ENCODE measurements at regions not wholly inside any gene's neighbourhood (a gene's known extent, or its start where the extent isn't known, plus 50 kb on each side); places are given as distances from the start of the nearest gene placed in this dataset.

DNA sequence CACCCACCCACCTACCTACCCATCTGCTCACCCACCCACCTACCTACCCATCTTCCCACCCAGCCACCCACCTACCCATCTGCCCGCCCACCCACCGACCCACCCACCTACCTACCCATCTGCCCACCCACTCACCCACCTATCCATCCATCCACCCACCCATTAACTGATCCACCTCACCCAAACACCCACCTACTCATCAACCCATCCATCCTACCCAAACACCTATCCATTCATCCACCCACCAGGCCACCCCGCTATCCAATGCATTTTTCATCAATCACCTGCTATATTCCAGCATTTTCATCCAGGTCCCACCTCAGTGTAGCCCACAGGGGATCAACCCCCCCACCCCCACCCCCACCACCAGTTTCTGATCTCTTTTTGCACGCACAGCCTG lies 121.8 kb downstream of the GLI2 start:
- H3K27me3 ChIP-seq = no peaks in the 10 kb centered on the region
- no peak for DNase-seq (ENCODE audit: low spot score in 2 of 2)
- WGBS, 2 donors = 94 to 97% methylated on average over 2 to 4 of the region's 4 CpGs
- no peak overlapping the region for H3K27ac ChIP-seq
- H3K9me3 ChIP-seq = no peaks in the 10 kb centered on the region
- H3K4me1 ChIP-seq = peaks cover 0 to 17% (median 0%) of the 10 kb centered on the region in 4 donors
- H3K4me3 ChIP-seq = no peak overlapping the region
- no peaks in the 10 kb centered on the region for H3K36me3 ChIP-seq
- TF ChIP-seq POLR2A (IDR thresholded peaks at IDR 0.05) = no peak

DNA sequence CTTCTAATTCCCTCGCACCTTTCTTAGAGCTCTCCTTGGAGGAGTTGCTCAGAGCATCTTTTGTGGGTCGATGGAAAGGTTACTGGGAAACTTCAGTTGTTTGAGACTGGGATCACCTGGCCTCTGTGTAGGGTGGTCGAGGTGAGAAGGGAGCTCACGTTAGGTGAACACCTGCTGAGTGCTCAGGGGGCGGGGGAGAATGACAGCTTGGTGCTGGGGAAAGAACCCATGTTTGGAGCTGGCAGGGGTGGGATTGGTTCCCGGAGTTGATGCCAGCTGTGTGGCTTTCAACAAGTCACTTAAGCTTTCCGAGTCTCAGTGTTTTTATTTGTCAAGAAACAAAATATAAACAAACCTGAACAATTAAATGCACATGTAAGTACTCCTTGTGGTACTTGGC lies 122.3 kb downstream of the GLI2 start:
- Histone ChIP-seq H3K4me3 (no peak overlapping the region), H3K36me3 (no peaks in the 10 kb centered on the region), H3K9me3 (no peaks in the 10 kb centered on the region), H3K27me3 (no peaks in the 10 kb centered on the region), H3K4me1 (peaks cover 0 to 22% (median 0%) of the 10 kb centered on the region in 4 donors), H3K27ac (no peak overlapping the region)
- no peak for TF ChIP-seq EP300 (IDR thresholded peaks at IDR 0.05)
- TF ChIP-seq, protein P1, sequence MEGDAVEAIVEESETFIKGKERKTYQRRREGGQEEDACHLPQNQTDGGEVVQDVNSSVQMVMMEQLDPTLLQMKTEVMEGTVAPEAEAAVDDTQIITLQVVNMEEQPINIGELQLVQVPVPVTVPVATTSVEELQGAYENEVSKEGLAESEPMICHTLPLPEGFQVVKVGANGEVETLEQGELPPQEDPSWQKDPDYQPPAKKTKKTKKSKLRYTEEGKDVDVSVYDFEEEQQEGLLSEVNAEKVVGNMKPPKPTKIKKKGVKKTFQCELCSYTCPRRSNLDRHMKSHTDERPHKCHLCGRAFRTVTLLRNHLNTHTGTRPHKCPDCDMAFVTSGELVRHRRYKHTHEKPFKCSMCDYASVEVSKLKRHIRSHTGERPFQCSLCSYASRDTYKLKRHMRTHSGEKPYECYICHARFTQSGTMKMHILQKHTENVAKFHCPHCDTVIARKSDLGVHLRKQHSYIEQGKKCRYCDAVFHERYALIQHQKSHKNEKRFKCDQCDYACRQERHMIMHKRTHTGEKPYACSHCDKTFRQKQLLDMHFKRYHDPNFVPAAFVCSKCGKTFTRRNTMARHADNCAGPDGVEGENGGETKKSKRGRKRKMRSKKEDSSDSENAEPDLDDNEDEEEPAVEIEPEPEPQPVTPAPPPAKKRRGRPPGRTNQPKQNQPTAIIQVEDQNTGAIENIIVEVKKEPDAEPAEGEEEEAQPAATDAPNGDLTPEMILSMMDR (IDR thresholded peaks at IDR 0.05) = no peak
- TF ChIP-seq POLR2A (IDR thresholded peaks at IDR 0.05) = no peak
- DNase-seq (ENCODE audit: low spot score in 2 of 2) = no peak
- WGBS, 2 donors = 91 to 92% methylated on average over 7 of the region's 7 CpGs

DNA sequence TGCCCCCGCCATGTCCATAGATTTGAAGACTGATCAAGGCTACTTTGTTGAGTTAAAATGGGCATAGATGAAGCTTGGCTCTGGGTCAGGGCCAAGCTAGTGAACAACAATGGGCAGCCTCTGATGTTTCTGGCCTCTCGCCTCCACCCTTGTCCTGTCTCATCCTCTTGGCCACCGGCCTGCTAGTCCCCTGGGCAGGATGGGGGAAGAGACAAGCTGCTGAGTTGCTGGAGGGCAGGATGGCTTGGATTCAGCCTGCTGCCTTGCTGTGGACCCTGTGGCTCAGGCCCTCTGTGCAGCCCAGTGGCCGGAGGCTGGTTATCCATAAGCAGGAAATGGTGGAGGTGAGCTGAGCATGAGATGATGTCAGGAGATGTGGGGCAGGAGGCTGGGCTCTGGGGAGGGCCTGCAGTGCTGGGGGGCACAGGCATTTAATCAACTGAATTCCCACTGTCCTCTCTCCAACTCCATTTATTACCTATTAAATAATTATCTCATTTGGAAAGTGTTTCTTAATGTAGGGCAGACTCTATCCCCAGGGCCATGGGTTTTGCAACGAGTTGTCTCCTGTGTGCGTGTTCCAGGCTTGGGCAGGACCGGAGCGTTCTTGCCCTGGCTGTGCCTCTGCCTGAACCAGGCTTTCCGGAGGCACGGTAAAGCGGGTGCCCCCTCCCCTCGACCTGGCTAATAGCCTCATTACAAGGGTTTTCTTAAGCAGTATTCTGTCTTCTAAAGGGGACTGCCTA lies 122.9 kb downstream of the GLI2 start:
- TF ChIP-seq, protein P1 (IDR thresholded peaks at IDR 0.05) = no peak
- TF ChIP-seq EP300 (IDR thresholded peaks at IDR 0.05) (no peak), POLR2A (IDR thresholded peaks at IDR 0.05) (no peak)
- no peak overlapping the region for H3K27ac ChIP-seq
- H3K4me1 ChIP-seq = peaks cover 0 to 28% (median 0%) of the 10 kb centered on the region in 4 donors
- no peak overlapping the region for H3K4me3 ChIP-seq
- no peak for DNase-seq (ENCODE audit: low spot score in 2 of 2)
- H3K36me3 ChIP-seq = no peaks in the 10 kb centered on the region
- no peaks in the 10 kb centered on the region for H3K27me3 ChIP-seq
- H3K9me3 ChIP-seq = no peaks in the 10 kb centered on the region
- WGBS, 2 donors = 71 to 81% methylated on average over 12 of the region's 12 CpGs

DNA sequence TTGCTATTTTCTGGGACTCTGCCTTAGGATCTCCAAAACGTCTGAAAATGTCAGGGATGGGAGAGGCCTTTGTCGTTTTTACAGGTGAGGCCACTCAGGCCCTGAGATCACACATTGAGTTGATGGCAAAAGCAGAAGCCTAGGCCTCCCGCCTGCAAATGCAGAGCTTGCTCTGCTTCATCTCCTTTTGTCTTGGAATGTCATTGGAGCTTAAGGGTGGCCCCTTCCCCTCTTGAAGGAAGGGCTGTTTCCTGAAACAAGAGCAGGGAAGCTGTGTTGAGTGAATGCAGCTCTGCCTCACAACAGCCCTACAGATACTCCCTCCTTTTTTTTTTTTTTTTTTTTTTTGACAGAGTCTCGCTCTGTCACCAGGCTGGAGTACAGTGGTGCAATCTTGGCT lies 123.5 kb downstream of the GLI2 start:
- H3K9me3 ChIP-seq = no peaks in the 10 kb centered on the region
- no peak overlapping the region for H3K4me3 ChIP-seq
- no peaks in the 10 kb centered on the region for H3K36me3 ChIP-seq
- 58 to 64% methylated on average over 3 to 4 of the region's 4 CpGs for WGBS, 2 donors
- H3K27me3 ChIP-seq = no peaks in the 10 kb centered on the region
- peaks cover 0 to 34% (median 0%) of the 10 kb centered on the region in 4 donors for H3K4me1 ChIP-seq
- no peak for DNase-seq (ENCODE audit: low spot score in 2 of 2)
- no peak overlapping the region for H3K27ac ChIP-seq
- TF ChIP-seq POLR2A (IDR thresholded peaks at IDR 0.05) (no peak), EP300 (IDR thresholded peaks at IDR 0.05) (no peak)
- TF ChIP-seq, protein P1 (IDR thresholded peaks at IDR 0.05) = no peak

DNA sequence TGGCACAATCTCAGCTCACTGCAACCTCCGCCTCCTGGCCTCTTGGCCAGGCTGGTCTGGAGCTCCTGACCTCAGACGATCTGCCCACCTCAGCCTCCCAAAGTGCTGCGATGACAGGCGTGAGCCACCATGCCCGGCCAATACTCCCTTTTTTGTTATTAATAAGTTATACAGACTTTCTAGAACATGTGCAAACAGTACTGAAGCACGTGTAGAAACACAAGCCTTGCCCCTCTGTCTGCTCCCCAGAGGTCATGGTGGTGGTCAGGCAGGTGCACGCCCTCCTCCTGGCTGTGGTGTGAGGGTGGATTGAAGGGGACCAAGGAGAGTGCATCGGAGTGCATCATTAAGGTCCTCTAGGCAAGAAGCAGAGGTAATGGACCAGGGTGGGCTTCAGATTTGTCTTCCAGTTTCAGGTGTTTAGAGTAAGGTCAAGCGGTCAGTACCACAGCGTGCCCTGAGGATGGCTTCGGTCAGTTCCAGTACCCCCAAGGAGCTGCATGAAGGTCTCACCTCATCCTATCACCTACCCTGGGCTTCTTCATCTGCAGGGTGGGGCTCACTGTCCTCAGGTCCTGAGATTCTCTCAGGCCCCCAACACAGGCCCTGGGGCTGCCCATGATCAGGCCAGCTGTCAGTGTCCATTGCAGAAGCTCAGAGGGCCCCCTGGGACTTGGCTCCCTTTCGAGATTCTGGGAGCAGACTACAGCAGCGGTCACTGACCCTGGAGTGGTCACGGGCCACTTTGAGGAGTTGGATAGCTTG lies 124.3 kb downstream of the GLI2 start:
- TF ChIP-seq EP300 (IDR thresholded peaks at IDR 0.05) (no peak), POLR2A (IDR thresholded peaks at IDR 0.05) (no peak)
- TF ChIP-seq, protein P1 (IDR thresholded peaks at IDR 0.05) = no peak

More for the DNA sequence above, 124.3 kb downstream of the GLI2 start:
- no peaks in the 10 kb centered on the region for H3K27me3 ChIP-seq
- no peak for DNase-seq (ENCODE audit: low spot score in 2 of 2)
- no peak overlapping the region for H3K4me3 ChIP-seq
- 87 to 90% methylated on average over 11 to 14 of the region's 14 CpGs for WGBS, 2 donors
- H3K4me1 ChIP-seq = peaks cover 0 to 30% (median 0%) of the 10 kb centered on the region in 4 donors
- H3K27ac ChIP-seq = no peak overlapping the region
- no peaks in the 10 kb centered on the region for H3K36me3 ChIP-seq
- H3K9me3 ChIP-seq = no peaks in the 10 kb centered on the region
